Retinal pigment epithelial cell (primary cell): ENCODE measurements at regions not wholly inside any gene's neighbourhood (a gene's known extent, or its start where the extent isn't known, plus 50 kb on each side); places are given as distances from the start of the nearest gene placed in this dataset.
"Not testable (repeated sequence)": the region's sequence is repeated elsewhere in the genome, so short reads cannot be mapped to it uniquely, and the experiment has no call there.

Experiments used
- DNase-seq: peaks from one replicate; pipeline ENCODE4 v3.0.0-alpha.2; 2010; ENCODE audit warnings: low read depth
- H3K4me3 ChIP-seq: 2 replicates; pipeline ENCODE4 v1.5.1; 2011; ENCODE audit warnings: mild to moderate bottlenecking, low read length, control low read depth, moderate library complexity
- TF ChIP-seq, protein P1 (sequence below): conservative IDR thresholded peaks from 2 replicates; pipeline ENCODE4 v1.5.1; 2011; ENCODE audit warnings: low read depth, low read length, control low read depth, inconsistent platforms

DNA sequence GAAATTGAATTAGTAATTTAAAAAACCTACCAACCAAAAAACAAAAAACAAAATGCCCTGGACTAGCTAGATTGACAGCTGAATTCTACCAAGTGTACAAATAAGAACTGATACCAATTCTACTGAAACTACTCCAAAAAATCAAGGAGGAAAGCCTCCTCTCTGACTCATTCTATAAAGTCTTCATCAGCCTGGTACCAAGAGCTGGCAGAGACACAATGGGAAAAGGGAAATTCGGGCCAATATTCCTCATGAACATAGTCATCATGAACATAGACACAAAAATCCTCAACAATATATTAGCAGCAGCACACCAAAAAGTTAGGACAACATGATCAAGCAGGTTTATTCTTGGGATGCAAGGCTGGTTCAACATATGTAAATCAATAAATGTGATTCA, 2667.7 kb upstream of the PCDH20 start:
- no peak for DNase-seq
- H3K4me3 ChIP-seq, result no peak overlapping the region

DNA sequence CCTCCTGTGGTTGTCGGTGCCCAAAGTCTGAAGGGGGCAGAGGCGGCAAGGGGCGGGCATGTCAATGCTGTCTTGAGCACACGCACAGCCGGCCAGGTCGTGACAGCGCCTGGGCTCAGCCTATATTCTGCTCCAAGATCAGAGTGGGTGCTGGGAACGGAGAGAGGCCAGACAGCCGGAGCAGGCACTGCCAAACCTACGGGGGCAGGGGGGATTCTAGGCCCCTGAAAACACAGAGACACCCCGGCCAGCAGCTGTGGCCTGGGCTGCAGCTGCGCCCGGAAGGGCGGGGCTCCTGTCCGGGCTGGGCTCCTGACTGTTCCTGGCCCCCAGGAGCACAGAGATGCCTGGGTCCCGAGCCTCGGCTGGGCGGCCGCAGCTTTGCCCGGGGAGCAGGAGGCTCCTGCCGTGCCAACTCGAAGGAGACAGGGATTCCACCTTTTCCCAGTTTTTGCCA, 2662.9 kb upstream of the PCDH20 start:
- DNase-seq, result no peak

More for the DNA sequence above, 2667.7 kb upstream of the PCDH20 start:
- TF ChIP-seq, protein P1, sequence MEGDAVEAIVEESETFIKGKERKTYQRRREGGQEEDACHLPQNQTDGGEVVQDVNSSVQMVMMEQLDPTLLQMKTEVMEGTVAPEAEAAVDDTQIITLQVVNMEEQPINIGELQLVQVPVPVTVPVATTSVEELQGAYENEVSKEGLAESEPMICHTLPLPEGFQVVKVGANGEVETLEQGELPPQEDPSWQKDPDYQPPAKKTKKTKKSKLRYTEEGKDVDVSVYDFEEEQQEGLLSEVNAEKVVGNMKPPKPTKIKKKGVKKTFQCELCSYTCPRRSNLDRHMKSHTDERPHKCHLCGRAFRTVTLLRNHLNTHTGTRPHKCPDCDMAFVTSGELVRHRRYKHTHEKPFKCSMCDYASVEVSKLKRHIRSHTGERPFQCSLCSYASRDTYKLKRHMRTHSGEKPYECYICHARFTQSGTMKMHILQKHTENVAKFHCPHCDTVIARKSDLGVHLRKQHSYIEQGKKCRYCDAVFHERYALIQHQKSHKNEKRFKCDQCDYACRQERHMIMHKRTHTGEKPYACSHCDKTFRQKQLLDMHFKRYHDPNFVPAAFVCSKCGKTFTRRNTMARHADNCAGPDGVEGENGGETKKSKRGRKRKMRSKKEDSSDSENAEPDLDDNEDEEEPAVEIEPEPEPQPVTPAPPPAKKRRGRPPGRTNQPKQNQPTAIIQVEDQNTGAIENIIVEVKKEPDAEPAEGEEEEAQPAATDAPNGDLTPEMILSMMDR, result no peak

DNA sequence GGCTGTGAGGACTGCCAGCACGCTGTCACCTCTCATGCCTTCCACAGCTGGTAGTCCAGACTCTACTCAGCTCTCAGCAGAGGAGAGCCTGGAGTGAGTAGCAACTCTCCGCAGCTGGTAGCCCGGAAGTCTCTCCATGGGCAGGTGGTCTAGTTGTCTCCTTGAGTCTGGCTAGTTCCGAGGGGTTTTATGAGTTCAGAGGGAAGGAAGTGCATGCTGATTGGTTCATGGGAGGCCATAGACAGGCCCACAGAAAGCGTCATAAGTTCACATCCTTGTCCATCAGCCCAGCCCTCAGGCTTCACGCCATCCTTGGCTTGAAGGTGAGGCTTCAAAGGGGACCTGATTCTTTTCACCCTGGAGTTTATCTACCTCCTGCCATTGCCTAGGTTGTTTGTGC, 2662.4 kb upstream of the PCDH20 start:
- DNase-seq, result no peak
- TF ChIP-seq, protein P1, result no peak
- H3K4me3 ChIP-seq, result no peak overlapping the region

More for the DNA sequence above, 2662.9 kb upstream of the PCDH20 start:
- TF ChIP-seq, protein P1, result no peak
- H3K4me3 ChIP-seq, result no peak overlapping the region

DNA sequence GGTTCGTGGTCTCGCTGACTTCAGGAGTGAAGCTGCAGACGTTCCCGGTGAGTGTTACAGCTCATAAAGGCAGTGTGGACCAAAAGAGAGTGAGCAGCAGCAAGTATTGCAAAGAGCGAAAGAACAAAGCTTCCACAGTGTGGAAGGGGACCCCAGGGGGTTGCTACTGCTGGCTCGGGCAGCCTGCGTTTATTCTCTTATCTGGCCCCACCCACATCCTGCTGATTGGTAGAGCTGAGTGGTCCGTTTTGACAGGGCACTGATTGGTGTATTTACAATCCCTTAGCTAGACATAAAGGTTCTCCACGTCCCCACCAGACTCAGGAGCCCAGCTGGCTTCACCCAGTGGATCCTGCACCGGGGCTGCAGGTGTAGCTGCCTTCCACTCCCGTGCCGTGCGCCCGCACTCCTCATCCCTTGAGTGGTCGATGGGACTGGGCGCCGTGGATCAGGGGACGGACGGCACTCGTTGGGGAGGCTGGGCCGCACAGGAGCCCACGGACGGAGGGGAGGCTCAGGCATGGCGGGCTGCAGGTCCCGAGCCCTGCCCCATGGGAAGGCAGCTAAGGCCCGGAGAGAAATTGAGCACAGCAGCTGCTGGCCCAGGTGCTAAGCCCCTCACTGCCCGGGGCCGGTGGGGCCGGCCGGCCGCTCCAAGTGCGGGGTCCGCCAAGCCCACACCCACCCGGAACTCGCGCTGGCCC, 2661.6 kb upstream of the PCDH20 start:
- not testable (repeated sequence) for DNase-seq, H3K4me3 ChIP-seq

DNA sequence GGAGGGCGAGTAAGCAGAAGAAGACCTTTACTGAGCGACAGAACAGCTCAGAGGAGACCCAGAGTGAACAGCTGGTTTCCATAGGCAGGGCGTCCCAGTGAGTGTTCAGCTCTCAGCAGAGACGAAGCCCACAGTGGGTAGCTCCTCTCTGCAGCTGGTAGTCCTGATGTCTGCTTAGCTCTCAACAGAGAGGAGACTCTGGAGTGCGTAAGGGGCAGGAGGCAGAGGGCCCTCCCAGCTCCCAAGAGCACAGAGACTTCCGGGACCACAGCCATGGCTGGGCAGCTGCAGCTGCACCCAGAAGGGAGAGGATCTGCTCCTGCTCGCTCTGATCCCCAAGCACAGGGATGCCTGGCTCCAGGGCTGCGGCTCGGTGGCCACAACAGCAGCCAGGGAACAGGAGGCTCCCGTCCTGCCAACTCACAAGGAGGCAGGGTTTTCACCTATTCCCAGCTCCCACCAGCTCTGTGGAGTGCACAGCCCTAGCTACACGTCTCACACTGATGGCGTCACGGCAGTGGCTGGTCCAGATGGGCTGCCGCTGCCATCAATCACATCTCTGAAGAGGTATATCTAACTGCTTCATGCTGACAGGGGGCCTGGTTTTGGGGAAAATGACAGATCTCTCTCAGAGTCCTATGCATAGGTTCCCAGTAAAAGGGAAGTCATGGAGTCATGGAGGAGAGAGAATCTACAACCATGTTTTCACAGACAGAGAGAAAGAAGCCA, 2660.1 kb upstream of the PCDH20 start:
- no peak overlapping the region for H3K4me3 ChIP-seq
- DNase-seq, result no peak
- TF ChIP-seq, protein P1, result no peak

DNA sequence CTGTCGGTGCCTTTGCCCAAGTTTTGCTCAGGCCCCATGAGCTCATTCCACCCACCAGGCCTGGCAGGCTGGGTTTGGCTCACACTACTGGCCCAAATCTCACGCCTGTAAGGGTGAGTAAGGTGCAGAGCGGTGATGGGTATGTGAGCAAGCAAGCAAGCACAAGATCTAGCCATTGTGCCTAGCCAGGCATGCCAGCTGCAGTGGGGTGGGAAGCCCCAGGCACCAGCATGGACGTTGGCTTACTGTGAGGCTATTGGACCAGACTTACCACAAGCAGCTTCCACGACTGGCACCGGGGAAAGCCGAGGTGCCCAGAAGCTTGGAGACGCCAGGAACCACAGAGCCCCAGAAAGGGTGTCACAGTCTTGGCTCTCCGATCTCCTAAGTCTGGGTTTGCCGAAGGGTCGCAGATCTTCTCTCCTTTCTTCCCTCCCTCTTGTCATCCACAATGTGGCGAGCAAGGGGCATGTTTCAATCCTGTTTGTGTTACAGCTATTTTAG, 2659.4 kb upstream of the PCDH20 start:
- TF ChIP-seq, protein P1, result no peak
- DNase-seq, result no peak
- no peak overlapping the region for H3K4me3 ChIP-seq

DNA sequence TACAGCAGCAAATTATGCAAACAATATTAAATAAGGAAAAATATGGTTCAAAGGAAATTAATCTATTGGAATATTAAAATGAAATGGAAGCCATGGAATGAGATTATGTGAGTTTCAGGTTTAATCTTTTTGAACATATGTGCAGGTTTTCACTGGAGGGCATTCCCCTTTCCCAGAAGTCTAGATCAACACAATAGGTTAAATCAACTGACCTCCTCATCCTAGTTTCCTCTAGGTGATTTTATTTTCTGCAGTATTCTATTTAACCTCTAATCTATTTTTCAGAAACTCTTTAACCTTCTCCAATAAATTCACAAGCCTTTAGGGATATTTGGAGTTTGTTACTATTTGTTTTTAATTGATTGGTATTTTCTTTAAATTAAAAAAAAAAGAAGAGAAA, 2657.6 kb upstream of the PCDH20 start:
- TF ChIP-seq, protein P1, result no peak
- H3K4me3 ChIP-seq, result no peak overlapping the region

More for the DNA sequence above, 2657.6 kb upstream of the PCDH20 start:
- no peak for DNase-seq
